GM21381 (cell line): ENCODE measurements at regions not wholly inside any gene's neighbourhood (a gene's known extent, or its start where the extent isn't known, plus 50 kb on each side); places are given as distances from the start of the nearest gene placed in this dataset.
"Not testable (repeated sequence)": the region's sequence is repeated elsewhere in the genome, so short reads cannot be mapped to it uniquely, and the experiment has no call there.

Experiments
- ATAC-seq: cut with Tn5 transposase; IDR thresholded peaks from one replicate; pipeline ENCODE4 v1.9.1; 2021; ENCODE audit warnings: mild to moderate bottlenecking, moderate library complexity; ENCODE audit not compliant: unreplicated experiment

DNA sequence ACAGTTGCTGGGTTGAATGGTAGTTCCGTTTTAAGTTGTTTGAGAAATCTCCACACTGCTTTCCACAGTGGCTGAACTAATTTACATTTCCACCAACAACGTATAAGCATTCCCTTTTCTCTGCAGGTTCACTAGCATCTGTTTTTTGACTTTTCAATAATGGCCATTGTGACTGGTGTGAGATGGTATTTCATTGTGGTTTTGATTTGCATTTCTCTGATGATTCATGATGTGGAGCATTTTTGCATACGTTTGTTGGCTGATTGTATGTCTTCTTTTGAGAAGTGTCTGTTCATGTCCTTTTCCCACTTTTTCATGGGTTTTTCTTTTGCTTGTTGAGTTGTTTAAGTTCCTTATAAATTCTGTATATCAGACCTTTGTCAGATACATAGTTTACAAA, 150.2 kb upstream of the MAP3K1 start:
- not testable (repeated sequence) for ATAC-seq

GRCh38 chr5:56664025-56664424, 151.3 kb upstream of the MAP3K1 start:
- no peak for ATAC-seq

- no peak for ATAC-seq
These were observed 151.8 kb upstream of the MAP3K1 start for GRCh38 chr5:56663523-56663922.

- ATAC-seq: no peak
These were observed 152.5 kb upstream of the MAP3K1 start for GRCh38 chr5:56662893-56663292.

DNA sequence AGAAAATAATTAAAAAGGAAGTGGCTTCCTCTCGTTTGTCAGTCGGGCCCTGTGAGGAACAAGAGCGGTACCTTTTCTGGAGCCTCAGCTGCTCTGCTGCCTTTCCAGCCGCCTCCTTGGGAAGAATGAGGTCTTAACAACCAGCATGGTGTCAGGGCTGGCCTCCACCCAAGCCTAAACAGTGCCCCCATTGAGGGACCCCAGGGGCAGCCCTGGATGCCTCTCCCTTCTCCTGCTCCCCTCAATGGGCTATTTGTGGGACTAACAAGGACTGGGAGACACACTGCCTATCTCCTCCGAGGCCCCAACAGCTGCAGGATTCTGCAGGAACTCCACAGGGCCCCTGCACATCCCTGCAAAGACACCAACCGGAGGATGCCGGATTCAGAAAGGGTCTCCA, 155.4 kb upstream of the MAP3K1 start:
- no peak for ATAC-seq

DNA sequence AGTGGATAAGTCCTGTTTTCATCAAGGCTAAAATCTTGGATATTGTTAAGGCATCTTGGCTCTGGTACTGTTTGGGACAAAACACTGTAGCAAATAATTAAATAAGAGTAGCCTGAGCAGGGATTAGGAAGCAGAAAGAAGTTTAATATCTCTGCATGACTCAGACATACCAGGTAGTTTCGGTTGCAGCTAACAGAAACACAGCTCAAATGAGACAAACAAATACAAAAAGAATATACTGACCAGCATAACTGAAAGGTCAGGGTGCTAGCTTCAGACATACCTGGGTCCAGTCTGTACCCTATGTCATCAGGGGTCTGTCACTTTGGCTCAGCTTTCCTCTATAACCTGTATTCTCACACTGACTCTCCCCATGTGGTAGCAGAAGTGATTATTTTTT, 156.4 kb upstream of the MAP3K1 start:
- ATAC-seq: no peak

GRCh38 chr5:56656846-56657726, 158.3 kb upstream of the MAP3K1 start:
- no peak for ATAC-seq

DNA sequence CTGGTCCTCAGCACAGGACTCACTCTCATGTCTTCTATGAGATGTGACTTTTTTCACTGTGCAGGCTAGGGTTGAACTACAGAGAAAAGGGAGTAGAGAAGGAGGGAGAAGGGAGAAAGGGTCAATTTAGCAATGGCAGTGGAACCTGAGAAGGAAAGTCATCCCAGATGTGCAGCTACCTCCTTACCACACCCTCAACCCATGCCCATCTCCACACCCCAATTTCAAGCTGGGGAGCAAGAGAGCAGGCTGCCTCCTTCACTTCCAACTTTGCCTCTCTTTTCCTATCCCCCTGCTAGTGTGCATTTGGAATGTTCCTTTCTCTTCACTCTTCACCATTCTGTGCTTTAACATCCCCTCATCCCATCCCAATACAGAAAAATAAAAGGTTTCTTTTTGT, 163.5 kb upstream of the MAP3K1 start:
- no peak for ATAC-seq

- ATAC-seq: no peak
These were observed 165.0 kb upstream of the MAP3K1 start for GRCh38 chr5:56650386-56650785.

- no peak for ATAC-seq
These were observed 165.8 kb upstream of the MAP3K1 start for GRCh38 chr5:56649569-56649968.

GRCh38 chr5:56648460-56649034, 166.8 kb upstream of the MAP3K1 start:
- ATAC-seq: no peak

- no peak for ATAC-seq
These were observed 168.1 kb upstream of the MAP3K1 start for GRCh38 chr5:56647099-56647850.

- no peak for ATAC-seq
These were observed 173.6 kb upstream of the MAP3K1 start for GRCh38 chr5:56641635-56642260.

GRCh38 chr5:56640763-56641406, 174.5 kb upstream of the MAP3K1 start:
- ATAC-seq: no peak

GRCh38 chr5:56639476-56639875, 175.9 kb upstream of the MAP3K1 start:
- no peak for ATAC-seq

GRCh38 chr5:56638768-56639238, 176.5 kb upstream of the MAP3K1 start:
- ATAC-seq: no peak

DNA sequence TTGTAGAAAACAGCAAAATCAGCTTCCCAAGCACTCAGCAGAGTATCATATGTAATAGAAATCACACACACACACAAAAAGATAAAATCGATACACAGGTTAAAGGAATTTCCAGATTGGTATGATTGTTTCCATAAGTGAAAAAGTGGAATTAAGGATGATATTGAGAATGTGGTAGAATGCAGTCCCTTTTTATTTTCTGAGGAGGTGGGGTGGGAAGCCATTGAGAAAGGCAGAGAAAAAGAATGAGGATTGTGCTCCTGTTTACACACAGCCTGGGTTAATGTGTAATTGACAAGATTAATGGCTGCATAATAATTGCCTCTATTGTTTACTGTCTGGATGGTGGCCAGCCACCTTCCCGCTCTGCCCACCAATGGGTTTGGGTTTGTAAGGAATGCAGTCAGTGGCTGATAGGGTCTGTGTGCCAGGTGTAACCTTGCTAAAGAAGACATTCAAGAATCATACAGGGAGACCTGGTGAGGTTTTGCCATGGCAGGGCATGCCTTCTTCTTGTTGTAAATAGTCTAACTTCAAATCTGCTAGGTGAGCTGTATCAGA, 177.2 kb upstream of the MAP3K1 start:
- no peak for ATAC-seq

DNA sequence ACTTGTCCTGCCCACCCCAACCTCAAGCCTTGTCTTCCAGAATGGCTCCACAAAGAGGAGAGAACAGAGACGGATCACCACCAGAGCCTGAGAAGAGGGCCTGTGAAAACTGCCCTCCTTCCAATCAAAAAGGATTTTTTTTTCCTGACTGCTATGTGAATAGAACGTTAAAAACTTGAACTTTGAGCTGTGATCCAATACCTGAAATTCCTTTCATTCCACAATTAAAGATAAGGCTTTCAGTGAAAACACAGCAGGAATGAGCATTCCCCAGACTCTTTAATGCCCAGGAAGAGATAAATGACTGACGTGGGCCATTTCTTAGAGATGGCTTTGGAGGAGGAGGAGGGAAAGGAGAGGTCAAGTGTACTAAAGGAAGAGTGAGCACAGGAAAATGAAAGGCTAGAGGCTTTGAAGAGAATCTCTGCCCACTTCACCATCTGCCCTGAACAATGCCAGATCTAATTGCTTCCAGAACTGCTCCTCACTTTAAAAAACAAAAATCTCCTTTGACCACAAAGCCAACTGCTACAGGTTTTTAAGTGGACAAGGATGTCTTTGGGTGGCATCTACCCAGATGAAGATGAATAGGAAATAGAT, 177.9 kb upstream of the MAP3K1 start:
- ATAC-seq: no peak

GRCh38 chr5:56633950-56634349, 181.4 kb upstream of the MAP3K1 start:
- no peak for ATAC-seq

- ATAC-seq: no peak
These were observed 182.4 kb upstream of the MAP3K1 start for GRCh38 chr5:56632939-56633338.
